HG03108 (cell line): ENCODE measurements at regions not wholly inside any gene's neighbourhood (a gene's known extent, or its start where the extent isn't known, plus 50 kb on each side); places are given as distances from the start of the nearest gene placed in this dataset.
"Not testable (repeated sequence)": the region's sequence is repeated elsewhere in the genome, so short reads cannot be mapped to it uniquely, and the experiment has no call there.

ENCODE experiments used
- ATAC-seq: cut with Tn5 transposase; IDR thresholded peaks from one replicate; pipeline ENCODE4 v1.9.1; 2021; ENCODE audit warnings: moderate library complexity; ENCODE audit not compliant: unreplicated experiment

DNA sequence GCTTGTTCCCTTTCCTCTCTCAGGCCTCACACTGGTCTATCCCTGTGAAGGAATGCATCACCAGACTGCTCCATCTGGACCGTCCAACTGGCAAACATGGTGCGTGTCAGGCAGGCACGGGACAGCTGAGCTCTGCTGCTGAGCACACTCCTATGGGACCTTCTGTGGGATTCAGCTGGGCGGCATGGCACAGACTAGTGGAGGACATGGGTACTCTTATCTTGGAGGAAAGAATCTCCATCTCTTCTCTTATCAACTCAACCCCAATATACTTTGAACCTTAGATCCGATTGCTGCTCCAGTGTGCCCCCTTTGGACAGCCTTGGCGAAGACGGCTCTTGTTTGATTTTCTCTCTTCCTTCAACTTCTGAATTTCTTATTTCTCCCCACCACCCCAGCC, 593.6 kb downstream of the ETS1 start:
- no peak for ATAC-seq

DNA sequence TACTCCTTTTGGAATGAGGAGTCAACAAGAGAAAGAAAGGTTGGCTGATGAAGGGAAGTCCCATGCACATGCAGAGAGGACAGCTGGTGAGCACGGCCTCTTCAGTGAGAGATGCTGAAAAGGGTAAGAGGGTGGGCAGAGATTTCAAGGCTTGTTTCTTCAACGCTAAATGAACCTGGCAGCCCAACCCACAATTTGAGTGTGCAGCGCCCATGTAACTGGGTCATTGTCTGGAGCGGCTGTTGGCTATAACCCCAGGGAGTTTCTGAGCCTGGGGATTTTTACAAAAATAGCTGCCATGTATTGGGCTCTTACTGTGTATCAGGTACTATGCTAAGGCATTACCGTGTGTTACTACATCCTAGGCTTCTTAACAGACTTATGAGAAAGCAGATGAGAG, 594.1 kb downstream of the ETS1 start:
- no peak for ATAC-seq

DNA sequence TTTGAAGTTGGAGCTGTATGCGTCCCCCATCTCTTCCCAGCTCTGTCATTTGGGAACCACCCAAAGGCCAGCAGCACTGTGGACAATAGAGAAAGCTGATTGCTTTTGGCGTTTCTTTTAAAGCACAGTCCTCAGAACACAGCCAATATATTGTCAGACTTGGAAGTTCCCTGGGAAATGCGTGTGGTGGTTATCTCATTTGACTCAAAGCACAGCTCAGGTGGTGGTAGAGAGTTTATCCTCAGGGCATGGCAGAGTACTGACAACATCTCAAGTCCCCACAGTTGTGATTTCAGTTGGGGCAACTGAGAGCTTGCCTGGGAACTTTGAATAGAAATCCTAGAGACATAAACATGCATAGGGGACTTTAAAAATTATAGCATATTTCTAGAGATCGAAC, 601.3 kb downstream of the ETS1 start:
- no peak for ATAC-seq

DNA sequence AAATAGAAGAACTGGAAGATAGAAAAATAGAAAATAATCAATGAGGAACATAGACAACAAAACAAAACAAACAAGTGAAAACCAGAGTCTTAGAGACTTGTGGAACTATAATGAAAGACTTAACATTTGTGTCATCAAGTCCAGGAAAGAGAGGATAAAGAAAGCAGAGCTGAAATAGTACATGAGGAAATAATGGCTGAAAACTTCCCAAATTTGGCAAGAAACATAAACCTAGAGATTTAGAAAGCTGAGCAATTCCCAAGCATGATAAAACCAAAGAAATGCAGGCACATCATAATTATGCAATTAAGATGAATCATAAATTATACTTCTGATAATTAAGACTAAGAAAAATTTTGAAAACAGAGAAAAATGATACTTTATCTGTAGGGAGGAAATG, 614.5 kb downstream of the ETS1 start:
- no peak for ATAC-seq

DNA sequence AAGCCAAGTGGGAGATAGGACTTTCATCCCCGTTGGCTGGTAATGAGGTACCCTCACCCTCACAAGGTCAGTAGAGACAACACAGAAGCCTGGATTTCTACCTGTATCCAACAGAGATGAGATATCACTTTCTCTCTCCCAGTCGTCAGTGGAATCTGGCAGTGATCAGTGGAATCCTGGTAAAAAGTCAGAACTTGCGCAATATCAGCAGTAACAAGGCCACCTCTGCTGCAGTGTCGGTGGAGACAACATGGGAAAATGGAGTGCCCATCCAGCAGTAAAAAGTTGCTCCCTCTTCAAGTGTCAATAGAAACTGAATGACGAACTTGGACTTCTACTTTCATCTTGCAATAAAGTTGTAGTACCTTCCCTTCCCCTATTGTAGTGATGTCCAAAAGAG, 615.9 kb downstream of the ETS1 start:
- no peak for ATAC-seq

DNA sequence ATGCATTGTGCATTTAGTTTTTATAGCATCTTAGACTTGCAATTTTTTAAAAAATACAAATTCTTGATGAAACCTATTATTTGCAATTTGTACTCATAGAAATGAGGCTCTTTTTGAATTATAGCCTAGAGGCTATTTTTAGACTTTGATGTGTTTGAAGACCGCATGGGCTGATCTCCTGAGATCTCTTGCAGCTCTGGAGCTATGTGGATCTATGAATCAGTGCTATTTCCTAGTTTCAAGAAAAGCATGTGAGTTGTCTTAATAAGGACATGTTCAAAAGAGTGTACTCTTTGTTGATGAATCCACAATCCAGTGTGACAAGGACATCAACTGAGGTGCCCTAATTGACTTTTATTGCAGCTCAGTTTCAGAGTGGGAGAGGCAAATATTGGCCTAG, 620.5 kb downstream of the ETS1 start:
- no peak for ATAC-seq

DNA sequence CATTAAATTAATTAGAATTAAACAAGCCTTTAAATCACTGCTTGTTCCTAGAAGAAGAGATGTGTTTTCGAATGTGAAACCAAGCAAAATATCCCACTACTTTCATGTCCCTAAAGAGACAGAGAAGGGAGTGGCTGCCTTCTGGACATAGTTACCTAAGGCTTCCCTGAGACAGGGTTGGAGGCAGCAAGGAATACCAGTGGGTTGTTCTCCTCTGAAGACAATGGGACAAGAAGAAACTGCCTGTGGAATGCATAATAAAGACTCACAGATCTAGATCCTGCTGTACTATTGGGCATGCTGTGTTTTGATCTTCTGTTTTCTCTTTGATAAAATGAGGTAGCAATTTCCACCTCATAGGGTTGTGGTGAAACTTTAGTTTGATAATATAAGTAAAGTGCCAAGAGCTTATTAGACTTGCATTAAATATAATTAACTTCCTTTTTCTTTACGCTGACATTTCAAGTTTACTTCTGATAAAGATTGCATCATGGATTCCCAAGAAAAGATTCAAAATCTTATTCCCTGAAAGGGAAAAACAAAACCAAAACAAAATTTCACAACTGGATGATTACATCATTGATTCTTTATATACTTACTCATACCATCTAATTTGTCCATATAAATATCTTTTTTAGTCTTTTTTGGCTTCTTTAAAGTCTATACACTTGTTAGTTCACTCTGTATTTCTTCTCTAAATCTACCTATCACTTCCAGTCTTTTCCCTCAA, 621.3 kb downstream of the ETS1 start:
- no peak for ATAC-seq

DNA sequence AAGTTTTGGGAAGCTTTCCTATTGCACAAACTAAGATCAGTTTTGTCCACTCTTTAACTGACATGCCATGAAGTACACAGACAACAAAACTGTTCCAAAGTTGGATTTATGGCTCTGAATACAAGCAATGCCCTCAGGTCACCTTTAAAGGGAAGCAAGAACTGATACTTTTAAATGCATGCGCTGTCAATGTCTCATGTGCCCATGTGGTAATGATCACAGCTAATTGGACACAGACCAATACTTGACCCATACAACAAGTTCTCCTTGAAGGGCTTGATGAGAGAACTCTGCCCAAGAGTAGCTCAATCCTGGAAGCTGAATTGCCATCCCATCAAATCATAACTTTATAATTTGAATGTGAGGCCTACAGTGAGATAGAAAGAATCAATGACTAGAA, 624.9 kb downstream of the ETS1 start:
- ATAC-seq, result no peak

DNA sequence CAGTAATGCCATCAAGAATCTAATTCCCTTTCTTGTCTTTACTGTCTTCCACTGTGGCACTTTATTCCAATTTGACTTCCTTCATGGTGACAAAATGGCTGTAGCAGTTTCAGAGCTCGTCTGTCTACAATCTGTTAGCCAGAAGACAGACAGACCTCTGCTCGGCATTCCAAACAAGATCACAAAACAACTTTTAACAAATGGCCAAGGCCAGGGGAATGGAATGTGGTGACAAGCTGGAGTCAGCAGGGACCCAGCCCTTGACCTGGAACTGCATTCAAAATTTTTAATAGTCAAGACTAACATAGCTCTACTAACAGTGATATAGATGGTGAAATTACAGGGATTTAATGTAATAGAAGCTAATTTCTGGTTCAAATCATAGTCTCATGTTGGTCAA, 637.2 kb downstream of the ETS1 start:
- ATAC-seq, result no peak

DNA sequence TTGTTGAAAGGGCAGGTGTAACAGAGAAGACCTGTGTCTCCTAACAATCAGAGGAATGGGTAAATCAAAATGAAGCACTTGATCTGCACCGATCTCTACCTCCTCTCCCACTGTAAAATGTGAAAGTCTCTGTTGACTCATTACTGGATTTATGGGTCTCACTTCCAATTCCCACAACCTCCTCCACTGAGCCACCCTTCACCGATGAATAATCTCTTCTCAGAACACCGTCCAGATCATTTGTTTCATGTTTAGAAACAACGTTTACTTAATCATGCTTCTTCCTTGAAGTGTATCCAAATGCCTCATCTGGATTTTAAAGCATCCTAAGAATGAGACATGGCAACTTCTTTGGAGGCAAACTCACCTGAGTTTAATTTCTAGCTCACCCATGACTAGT, 643.6 kb downstream of the ETS1 start:
- no peak for ATAC-seq

DNA sequence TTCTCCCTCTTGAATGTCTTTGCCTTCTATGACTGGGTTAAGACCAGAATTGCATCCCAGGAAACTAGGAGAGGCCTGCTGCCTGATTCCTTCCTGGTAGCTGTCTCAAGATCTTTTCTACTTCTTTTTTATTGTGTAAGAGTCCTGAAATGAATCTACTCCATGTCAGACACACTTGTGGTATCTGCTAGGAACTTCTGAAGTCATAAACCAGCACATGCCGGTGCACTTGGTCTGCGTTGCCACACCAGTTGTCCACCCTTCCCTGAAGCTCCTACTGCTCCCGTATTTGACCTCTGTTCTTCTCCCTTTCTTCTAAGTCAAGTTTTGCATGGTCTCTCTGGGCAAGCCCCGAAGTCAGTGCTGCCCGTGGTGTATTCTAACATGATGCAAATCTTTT, 644.2 kb downstream of the ETS1 start:
- ATAC-seq, result no peak

DNA sequence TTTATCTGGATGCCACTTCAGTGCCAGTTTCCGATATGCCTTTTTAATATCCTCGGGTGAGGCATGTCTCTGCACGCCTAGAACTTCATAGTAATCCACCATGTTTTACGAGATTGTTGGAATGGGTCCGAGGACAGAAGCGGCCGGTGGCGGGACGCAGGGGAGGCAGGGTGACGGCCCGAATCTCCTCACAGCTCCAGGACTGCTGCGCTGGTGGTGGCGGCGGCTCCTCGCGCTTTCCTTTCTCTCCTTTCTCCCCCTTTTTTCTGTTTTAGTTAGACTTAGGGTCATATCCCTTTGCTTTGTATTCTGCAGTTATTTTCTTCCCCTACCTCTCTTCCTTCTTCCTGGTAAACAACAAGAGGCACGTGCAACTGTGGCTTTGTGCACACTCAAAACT, 645.8 kb downstream of the ETS1 start:
- not testable (repeated sequence) for ATAC-seq

DNA sequence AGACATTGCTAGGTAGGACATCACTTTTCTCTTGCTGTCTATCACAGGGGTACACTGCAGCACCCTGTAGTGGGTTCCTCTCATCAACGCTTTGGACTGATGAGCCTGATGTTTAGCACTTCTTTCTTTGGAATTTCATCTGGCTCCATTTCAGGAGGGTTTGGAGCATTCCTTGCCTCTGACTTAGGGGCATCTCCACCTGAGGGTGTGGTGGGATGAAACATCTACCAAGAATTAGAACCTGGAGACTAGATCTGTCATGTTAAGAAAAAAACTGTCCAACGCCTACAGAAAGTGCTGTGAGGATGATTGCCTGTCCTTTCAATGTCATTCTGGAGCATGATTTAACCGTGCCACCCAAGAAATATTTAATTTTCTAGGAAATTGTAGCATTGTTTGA, 648.4 kb downstream of the ETS1 start:
- no peak for ATAC-seq

DNA sequence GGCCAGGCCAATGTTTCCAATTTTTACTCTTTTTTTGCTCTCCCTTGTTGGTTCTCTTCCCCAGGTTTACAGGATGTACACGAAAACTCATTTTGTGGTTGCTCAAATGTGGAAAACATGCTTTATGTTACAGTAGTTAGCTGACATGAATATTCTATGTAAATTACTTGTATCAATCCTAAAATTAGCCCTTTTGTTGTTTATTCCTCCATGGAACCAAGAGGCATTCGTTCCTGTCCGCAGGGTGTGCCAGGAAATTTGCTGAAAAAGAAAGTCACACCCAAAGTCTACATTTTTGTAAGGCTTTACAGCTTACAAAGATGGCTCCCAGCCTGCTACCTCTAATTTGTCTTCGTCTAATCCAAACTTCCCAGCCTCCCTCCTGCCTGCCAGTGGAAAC, 652.3 kb downstream of the ETS1 start:
- no peak for ATAC-seq

DNA sequence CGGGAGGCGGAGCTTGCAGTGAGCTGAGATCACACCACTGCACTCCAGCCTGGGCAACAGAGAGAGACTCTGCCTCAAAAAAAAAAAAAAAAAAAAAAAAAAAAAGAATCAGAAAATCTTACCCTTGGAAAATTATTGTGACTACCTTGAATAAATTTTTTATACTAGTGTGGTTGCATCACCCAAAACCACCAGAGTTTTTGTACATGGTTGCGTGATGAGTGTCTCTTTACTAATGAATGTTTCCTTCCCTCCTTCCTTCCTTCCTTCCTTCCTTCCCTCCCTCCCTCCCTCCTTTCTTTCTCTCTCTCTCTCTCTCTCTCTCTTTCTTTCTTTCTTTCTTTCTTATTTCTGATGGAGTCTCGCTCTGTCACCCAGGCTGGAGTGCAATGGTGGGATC, 653.4 kb downstream of the ETS1 start:
- ATAC-seq, result not testable (repeated sequence)

DNA sequence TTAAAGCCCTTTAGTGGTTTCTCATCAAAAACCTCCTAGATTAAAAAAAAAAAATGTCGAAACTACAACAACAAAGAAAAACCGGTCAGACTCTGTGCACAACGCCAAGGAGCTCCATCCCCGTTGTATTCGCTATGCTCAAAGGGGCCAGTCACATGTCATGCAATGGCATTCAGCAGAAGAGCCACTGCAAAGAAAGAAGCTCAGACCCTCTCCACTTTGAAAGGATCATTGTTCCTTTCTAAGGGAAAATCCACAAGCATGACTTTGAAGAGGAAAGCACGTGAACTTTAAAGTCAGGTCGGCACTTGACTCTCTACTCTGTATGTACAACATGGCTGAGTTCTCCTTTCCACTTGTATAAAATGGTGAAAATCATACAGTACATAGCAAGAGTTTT, 655.6 kb downstream of the ETS1 start:
- no peak for ATAC-seq

DNA sequence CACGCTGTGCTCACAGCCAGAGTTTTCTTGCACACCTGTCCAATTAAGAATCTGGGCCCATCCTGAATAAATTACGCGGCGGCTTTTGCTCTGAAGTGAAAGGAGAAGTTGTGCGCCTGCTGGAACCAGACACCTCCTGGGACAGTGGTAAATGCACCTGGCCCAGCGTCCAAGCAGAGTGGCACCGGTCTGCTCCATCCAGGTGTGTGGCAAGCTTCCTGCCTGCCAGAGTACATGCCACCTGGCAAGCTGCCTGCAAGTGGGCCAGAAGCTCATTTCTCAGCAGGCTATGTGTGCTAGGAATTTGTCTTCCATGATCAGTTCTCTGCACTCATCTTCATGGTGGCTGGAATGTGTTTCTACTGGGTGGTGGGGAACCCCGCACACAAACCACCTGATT, 660.6 kb downstream of the ETS1 start:
- no peak for ATAC-seq

DNA sequence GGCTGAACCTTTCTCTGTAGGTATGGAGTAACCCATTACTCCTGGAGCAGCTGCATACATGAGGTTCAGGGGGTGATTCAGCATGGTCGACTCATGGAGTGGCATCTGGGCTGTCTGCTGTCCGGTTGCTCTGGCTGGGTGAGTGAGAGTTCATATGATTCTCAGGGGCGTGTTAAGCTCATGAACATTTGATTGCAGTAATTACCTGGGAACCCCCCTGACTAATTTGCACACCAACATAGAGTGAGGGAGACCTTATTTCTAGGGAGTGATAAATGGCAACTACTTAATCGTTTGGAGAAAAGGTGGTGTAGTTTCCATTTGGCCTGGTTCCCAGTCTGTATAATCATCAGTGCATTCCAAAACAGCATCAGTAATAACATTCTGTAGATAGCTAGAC, 661.9 kb downstream of the ETS1 start:
- no peak for ATAC-seq

DNA sequence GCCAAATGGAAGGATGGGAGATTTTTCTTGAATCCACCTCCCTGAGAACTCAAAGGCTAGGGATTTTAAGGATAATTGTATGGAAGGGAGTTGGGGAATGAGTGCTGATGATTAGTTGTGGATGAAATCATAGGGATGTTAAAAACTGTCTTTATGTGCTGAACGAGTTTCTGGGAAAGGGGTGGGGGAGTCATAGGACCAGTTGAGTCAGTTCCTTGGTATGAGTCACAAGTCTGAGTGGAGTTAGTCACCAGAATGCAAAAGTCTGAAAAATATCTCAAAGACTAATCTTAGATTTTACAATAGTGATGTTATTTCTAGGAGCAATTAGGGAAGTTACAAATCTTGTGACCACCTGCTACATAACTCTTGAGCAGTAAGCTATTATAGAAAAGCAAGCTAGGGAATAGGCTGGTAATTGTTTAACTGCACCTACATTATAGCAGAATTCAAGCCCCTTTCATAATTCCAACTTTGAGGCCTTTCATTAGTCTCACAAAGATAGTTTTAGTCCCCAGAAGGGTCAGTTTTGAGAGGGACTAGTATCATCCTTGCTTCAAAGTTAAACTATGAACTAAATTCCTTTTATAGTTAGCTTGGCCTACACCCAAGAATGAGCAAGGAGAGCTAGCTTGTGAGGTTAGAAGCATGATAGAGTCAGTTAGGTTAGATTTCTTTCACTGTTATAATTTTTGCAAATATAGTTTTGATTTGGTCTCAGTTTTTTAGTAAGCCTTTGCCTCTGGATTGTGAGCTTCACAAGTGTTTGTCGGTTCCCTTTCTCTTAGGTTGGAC, 668.0 kb downstream of the ETS1 start:
- ATAC-seq, result no peak

DNA sequence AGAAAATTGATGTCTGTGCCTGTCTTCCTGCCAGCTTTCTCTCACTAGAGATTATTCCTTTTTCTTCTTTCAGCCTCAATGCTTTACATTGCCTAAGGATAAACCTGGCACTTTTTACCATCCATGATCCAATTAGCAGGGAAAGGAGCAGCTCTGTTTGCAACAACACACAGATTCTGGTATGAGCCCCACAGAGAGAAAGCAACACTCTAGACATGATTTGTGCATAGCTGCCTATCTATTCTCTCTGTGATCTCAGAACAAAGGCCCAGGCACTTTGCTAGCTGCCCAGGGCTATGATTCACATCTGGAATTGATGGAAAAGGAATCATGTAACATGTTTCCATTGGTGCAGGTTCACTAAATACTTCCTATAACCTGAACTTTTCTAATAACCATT, 685.0 kb downstream of the ETS1 start:
- no peak for ATAC-seq

DNA sequence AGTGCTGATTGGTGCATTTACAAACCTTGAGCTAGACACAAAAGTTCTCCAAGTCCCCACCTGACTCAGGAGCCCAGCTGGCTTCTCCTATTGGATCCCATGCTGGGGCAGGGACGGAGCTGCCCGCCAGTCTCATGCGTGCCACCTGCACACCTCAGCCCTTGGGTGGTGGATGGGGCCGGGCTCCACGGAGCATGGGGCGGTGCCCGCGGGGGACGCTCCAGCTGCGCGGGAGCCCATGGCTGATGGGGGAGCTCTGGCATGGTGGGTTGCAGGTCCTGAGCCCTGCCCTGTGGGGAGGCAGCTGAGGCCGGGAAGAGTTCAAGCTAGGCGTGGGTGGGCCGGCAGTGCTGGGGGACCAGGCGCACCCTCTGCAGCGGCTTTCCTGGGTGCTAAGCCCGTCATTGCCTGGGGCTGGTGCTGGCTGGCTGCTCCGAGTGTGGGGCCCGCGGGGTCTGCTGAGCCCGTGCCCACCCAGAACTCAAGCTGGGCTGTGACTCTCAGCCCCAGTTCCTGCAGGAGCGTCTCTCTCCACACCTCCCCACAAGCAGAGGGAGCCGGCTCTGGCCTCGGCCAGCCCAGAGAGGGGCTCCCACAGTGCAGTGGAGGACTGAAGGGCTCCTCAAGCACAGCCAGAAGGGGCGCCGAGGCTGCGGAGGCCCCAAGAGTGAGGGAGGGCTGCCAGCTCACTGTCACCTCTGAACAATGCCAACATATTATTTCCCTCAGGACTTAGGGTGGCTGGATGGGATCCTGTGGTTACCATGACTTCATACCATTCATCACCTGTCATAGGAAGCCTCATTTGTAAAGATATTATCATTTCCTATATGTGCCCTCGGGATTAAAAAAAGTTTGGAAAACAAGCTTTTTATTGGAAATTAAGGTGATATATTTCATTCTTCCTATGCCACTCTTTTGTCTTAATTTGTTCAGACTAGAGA, 688.7 kb downstream of the ETS1 start:
- no peak for ATAC-seq

DNA sequence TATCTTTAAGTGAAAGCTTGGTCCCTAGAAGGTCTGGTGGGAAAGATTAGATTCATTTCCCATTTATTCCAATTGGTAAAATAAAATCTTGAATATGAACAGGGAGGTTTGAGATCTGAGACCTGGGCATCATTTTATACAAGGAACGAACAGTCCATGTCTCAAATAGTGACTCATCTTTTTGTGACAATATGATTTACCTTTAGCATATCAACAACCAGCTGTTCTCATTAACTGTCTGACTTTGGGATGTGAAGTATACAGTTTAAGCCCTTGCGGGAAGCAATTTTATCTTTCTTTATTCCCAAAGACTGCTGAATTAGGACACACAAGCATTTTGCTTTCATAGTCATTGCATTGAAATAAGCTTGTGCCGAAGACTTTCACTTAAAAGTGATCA, 691.6 kb downstream of the ETS1 start:
- no peak for ATAC-seq
